ENCODE measurements at regions not wholly inside any gene's neighbourhood (a gene's known extent, or its start where the extent isn't known, plus 50 kb on each side); places are given as distances from the start of the nearest gene placed in this dataset.

GRCh38 chr7:115662676-115663075, 367.9 kb downstream of the TFEC start:
- H3K9me1 ChIP-seq (replicated peaks; ENCODE audit: control insufficient read depth, extremely low read depth, insufficient read depth, low read length) = no peaks in the 10 kb centered on the region
- no peak for DNase-seq (ENCODE audit: low read depth, low spot score)
- no peaks in the 10 kb centered on the region for H4K20me1 ChIP-seq (replicated peaks; ENCODE audit: control insufficient read depth, extremely low read depth, insufficient read depth, low read length)
- no peaks in the 10 kb centered on the region for H3K36me3 ChIP-seq (ENCODE audit: control insufficient read depth in 2 of 2, extremely low read depth in 1 of 2, insufficient read depth in 2 of 2, low read length in 2 of 2)
- no peak overlapping the region for H3K9ac ChIP-seq (replicated peaks; ENCODE audit: extremely low read depth, insufficient read depth, low read length)
- no TSS peak for BruUV-seq (replicated peaks)
- dilution Hi-C loops (cut with MboI; ENCODE audit: extremely low pct_ligation_motif_present, low sequenced_read_pairs) (no loop called here), intact Hi-C loops (cut with micrococcal nuclease) (no loop called here)
- H2AFZ ChIP-seq (ENCODE audit: low read depth, low read length) = no peak overlapping the region
- no peak for FAIRE-seq
- no peak overlapping the region for H3K4me2 ChIP-seq (ENCODE audit: insufficient read depth, low read length)
- H3K27me3 ChIP-seq (ENCODE audit: control insufficient read depth in 2 of 2, insufficient read depth in 2 of 2, low read length in 2 of 2) = no peaks in the 10 kb centered on the region
- H3K9me3 ChIP-seq (replicated peaks; ENCODE audit: control insufficient read depth, insufficient read depth, low read length) = no peaks in the 10 kb centered on the region
- H3K27ac ChIP-seq (ENCODE audit: insufficient read depth, low read depth, low read length) = no peak overlapping the region
- H3K4me1 ChIP-seq (ENCODE audit: control insufficient read depth, extremely low read depth, insufficient read depth, low read length) = no peaks in the 10 kb centered on the region
- H3K79me2 ChIP-seq (ENCODE audit: control insufficient read depth, insufficient read depth, low read length) = no peaks in the 10 kb centered on the region
- no peak for TF ChIP-seq MYC (IDR thresholded peaks at IDR 0.05; ENCODE audit: low read depth, low read length)
- no peak for TF ChIP-seq GATA2 (IDR thresholded peaks at IDR 0.05; ENCODE audit: insufficient read depth, insufficient read length, low read depth, low read length)
- no peak for TF ChIP-seq POLR2A (IDR thresholded peaks at IDR 0.05; ENCODE audit: low read depth, low read length)
- TF ChIP-seq EZH2 (IDR thresholded peaks at IDR 0.05; ENCODE audit: borderline replicate concordance, low read depth, low read length, severe bottlenecking) = no peak
- TF ChIP-seq POLR2AphosphoS5 (IDR thresholded peaks at IDR 0.05; ENCODE audit: insufficient read depth, low read depth, low read length) = no peak
- TF ChIP-seq, protein P1, sequence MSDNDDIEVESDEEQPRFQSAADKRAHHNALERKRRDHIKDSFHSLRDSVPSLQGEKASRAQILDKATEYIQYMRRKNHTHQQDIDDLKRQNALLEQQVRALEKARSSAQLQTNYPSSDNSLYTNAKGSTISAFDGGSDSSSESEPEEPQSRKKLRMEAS (IDR thresholded peaks at IDR 0.05; ENCODE audit: insufficient read depth, insufficient read length) = no peak
- TF ChIP-seq CTCF (IDR thresholded peaks at IDR 0.05; ENCODE audit: extremely low read depth in 1 of 2, insufficient read depth in 1 of 2, low read depth in 1 of 2, low read length in 2 of 2) = no peak
- TF ChIP-seq FOS (IDR thresholded peaks at IDR 0.05; ENCODE audit: borderline replicate concordance, insufficient read depth, low read length) = no peak
- CTCF ChIA-PET = no interaction called here
- H3K4me3 ChIP-seq (replicated peaks in 1 of 3; ENCODE audit: insufficient read depth in 1 of 3, low read depth in 1 of 3, low read length in 3 of 3) = no peak overlapping the region
- POLR2A ChIA-PET = no interaction called here

All from endothelial cell of umbilical vein (primary cell).